GM23338 (cell line): ENCODE measurements at regions not wholly inside any gene's neighbourhood (a gene's known extent, or its start where the extent isn't known, plus 50 kb on each side); places are given as distances from the start of the nearest gene placed in this dataset.

Experiments
- CREB1 ChIP-seq: fragments of 250-450 bp; sonication (Bioruptor Pico); IDR thresholded peaks from 2 replicates; pipeline ENCODE4 v1.5.0; 2020; ENCODE audit warnings: low read depth, mild to moderate bottlenecking, moderate library complexity
- EZH2phosphoT487 ChIP-seq: fragments of 200-600 bp; sonication (generic); IDR thresholded peaks from one replicate; pipeline ENCODE4 v1.8.1; 2018; ENCODE audit warnings: antibody characterized with exemption; ENCODE audit not compliant: unreplicated experiment
- JUNB ChIP-seq: IDR thresholded peaks from one replicate; pipeline ENCODE4 v1.6.1; 2016; ENCODE audit warnings: antibody characterized with exemption; ENCODE audit not compliant: unreplicated experiment
- POLR2AphosphoS5 ChIP-seq: IDR thresholded peaks from 2 replicates; pipeline ENCODE4 v1.6.1; 2016; ENCODE audit warnings: antibody characterized with exemption, low read depth
- ZNF114 ChIP-seq: fragments of 250-450 bp; sonication (Bioruptor Pico); IDR thresholded peaks from 2 replicates; pipeline ENCODE4 v1.5.0; 2020; ENCODE audit warnings: mild to moderate bottlenecking, moderate library complexity
- TF ChIP-seq, protein P1 (sequence below), 2 experiments: fragments of 200-600 bp in 1 of 2; sonication (generic) in 1 of 2; conservative IDR thresholded peaks; 2 replicates each; pipeline versions ENCODE4 v1.5.1 to v1.6.1; 2016 to 2017; ENCODE audit warnings: antibody characterized with exemption in 2 of 2, low read depth in 2 of 2, mild to moderate bottlenecking in 2 of 2, moderate library complexity in 1 of 2
- TF ChIP-seq, protein P2 (sequence below): IDR thresholded peaks from one replicate; pipeline ENCODE4 v1.6.1; 2018; ENCODE audit warnings: antibody characterized with exemption; ENCODE audit not compliant: unreplicated experiment

DNA sequence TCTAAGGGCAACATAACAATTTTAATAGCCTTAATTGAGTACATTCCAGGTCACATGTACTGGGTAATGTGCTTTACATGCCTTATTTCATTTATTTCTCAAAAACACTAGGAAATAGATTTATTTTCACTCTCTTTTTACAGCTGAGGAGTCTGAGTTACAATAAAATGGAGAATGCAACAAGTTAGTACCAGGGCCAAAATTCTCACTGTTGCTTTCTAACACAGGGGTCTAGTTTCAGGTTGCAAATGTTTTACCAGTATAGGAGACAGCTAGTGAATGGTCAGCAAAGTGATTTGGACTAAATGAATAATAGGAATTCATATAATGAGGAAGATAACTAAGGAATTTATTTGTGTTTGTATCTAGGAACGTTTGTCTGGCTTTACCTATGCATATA lies 137.3 kb downstream of the RASSF9 start:
- TF ChIP-seq, protein P1, sequence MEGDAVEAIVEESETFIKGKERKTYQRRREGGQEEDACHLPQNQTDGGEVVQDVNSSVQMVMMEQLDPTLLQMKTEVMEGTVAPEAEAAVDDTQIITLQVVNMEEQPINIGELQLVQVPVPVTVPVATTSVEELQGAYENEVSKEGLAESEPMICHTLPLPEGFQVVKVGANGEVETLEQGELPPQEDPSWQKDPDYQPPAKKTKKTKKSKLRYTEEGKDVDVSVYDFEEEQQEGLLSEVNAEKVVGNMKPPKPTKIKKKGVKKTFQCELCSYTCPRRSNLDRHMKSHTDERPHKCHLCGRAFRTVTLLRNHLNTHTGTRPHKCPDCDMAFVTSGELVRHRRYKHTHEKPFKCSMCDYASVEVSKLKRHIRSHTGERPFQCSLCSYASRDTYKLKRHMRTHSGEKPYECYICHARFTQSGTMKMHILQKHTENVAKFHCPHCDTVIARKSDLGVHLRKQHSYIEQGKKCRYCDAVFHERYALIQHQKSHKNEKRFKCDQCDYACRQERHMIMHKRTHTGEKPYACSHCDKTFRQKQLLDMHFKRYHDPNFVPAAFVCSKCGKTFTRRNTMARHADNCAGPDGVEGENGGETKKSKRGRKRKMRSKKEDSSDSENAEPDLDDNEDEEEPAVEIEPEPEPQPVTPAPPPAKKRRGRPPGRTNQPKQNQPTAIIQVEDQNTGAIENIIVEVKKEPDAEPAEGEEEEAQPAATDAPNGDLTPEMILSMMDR (conservative IDR thresholded peaks at IDR 0.05; ENCODE audit: low read depth in 2 of 2): no peak
- TF ChIP-seq ZNF114 (CRISPR knock-in tag) (no peak), POLR2AphosphoS5 (no peak), JUNB (no peak), EZH2phosphoT487 (no peak), CREB1 (CRISPR knock-in tag) (no peak)
- TF ChIP-seq, protein P2, sequence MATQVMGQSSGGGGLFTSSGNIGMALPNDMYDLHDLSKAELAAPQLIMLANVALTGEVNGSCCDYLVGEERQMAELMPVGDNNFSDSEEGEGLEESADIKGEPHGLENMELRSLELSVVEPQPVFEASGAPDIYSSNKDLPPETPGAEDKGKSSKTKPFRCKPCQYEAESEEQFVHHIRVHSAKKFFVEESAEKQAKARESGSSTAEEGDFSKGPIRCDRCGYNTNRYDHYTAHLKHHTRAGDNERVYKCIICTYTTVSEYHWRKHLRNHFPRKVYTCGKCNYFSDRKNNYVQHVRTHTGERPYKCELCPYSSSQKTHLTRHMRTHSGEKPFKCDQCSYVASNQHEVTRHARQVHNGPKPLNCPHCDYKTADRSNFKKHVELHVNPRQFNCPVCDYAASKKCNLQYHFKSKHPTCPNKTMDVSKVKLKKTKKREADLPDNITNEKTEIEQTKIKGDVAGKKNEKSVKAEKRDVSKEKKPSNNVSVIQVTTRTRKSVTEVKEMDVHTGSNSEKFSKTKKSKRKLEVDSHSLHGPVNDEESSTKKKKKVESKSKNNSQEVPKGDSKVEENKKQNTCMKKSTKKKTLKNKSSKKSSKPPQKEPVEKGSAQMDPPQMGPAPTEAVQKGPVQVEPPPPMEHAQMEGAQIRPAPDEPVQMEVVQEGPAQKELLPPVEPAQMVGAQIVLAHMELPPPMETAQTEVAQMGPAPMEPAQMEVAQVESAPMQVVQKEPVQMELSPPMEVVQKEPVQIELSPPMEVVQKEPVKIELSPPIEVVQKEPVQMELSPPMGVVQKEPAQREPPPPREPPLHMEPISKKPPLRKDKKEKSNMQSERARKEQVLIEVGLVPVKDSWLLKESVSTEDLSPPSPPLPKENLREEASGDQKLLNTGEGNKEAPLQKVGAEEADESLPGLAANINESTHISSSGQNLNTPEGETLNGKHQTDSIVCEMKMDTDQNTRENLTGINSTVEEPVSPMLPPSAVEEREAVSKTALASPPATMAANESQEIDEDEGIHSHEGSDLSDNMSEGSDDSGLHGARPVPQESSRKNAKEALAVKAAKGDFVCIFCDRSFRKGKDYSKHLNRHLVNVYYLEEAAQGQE: no peak
